ENCODE measurements at regions not wholly inside any gene's neighbourhood (a gene's known extent, or its start where the extent isn't known, plus 50 kb on each side); places are given as distances from the start of the nearest gene placed in this dataset.

GRCh38 chr9:95769909-95770433, 105.5 kb upstream of the ERCC6L2 start:
- Histone ChIP-seq H3K27ac (no peak overlapping the region), H3K4me1 (ENCODE audit: control insufficient read depth in 1 of 2, low read depth in 2 of 2) (peaks cover 0 to 26% of the 10 kb centered on the region in 2 donors), H3K27me3 (replicated peaks; ENCODE audit: insufficient read depth) (no peaks in the 10 kb centered on the region), H3K4me3 (no peak overlapping the region), H3K9me3 (no peaks in the 10 kb centered on the region), H3K36me3 (no peaks in the 10 kb centered on the region)
- TF ChIP-seq CTCF (IDR thresholded peaks at IDR 0.05): no peak
- DNase-seq (ENCODE audit: low spot score) (no peak), ATAC-seq (ENCODE audit: insufficient number of reproducible peaks, low FRiP score, low read depth) (no peak)

- no peak for ATAC-seq (ENCODE audit: insufficient number of reproducible peaks, low FRiP score, low read depth)
These were observed 106.0 kb upstream of the ERCC6L2 start for GRCh38 chr9:95769473-95769872.

GRCh38 chr9:95766906-95767305, 108.6 kb upstream of the ERCC6L2 start:
- TF ChIP-seq CTCF (IDR thresholded peaks at IDR 0.05): no peak
- Histone ChIP-seq H3K4me1 (ENCODE audit: control insufficient read depth in 1 of 2, low read depth in 2 of 2) (peaks cover 0 to 8% of the 10 kb centered on the region in 2 donors), H3K36me3 (no peaks in the 10 kb centered on the region), H3K9me3 (no peaks in the 10 kb centered on the region), H3K4me3 (no peak overlapping the region), H3K27ac (no peak overlapping the region), H3K27me3 (replicated peaks; ENCODE audit: insufficient read depth) (no peaks in the 10 kb centered on the region)
- no peak for DNase-seq (ENCODE audit: low spot score)
- ATAC-seq (ENCODE audit: insufficient number of reproducible peaks, low FRiP score, low read depth): no peak

More at GRCh38 chr9:95769473-95769872, 106.0 kb upstream of the ERCC6L2 start:
- no peak overlapping the region for H3K4me3 ChIP-seq
- no peak for TF ChIP-seq CTCF (IDR thresholded peaks at IDR 0.05)
- no peak for DNase-seq (ENCODE audit: low spot score)
- H3K27ac ChIP-seq: no peak overlapping the region
- no peaks in the 10 kb centered on the region for H3K9me3 ChIP-seq
- H3K4me1 ChIP-seq (ENCODE audit: control insufficient read depth in 1 of 2, low read depth in 2 of 2): peaks cover 0 to 26% of the 10 kb centered on the region in 2 donors
- H3K27me3 ChIP-seq (replicated peaks; ENCODE audit: insufficient read depth): no peaks in the 10 kb centered on the region
- no peaks in the 10 kb centered on the region for H3K36me3 ChIP-seq

GRCh38 chr9:95764533-95765319, 110.8 kb upstream of the ERCC6L2 start:
- Histone ChIP-seq H3K4me3 (no peak overlapping the region), H3K27me3 (replicated peaks; ENCODE audit: insufficient read depth) (no peaks in the 10 kb centered on the region), H3K4me1 (ENCODE audit: control insufficient read depth in 1 of 2, low read depth in 2 of 2) (no peaks in the 10 kb centered on the region), H3K9me3 (no peaks in the 10 kb centered on the region), H3K36me3 (no peaks in the 10 kb centered on the region), H3K27ac (no peak overlapping the region)
- DNase-seq (ENCODE audit: low spot score): no peak
- TF ChIP-seq CTCF (IDR thresholded peaks at IDR 0.05): no peak
- ATAC-seq (ENCODE audit: insufficient number of reproducible peaks, low FRiP score, low read depth): no peak

- H3K27me3 ChIP-seq (replicated peaks; ENCODE audit: insufficient read depth): no peaks in the 10 kb centered on the region
- no peak for TF ChIP-seq CTCF (IDR thresholded peaks at IDR 0.05)
- H3K9me3 ChIP-seq: no peaks in the 10 kb centered on the region
- H3K4me1 ChIP-seq (ENCODE audit: control insufficient read depth in 1 of 2, low read depth in 2 of 2): no peaks in the 10 kb centered on the region
- no peaks in the 10 kb centered on the region for H3K36me3 ChIP-seq
- no peak overlapping the region for H3K27ac ChIP-seq
- no peak overlapping the region for H3K4me3 ChIP-seq
- ATAC-seq (ENCODE audit: insufficient number of reproducible peaks, low FRiP score, low read depth): no peak
- DNase-seq (ENCODE audit: low spot score): no peak
These were observed 111.5 kb upstream of the ERCC6L2 start for GRCh38 chr9:95763983-95764382.

Data from thoracic aorta (tissue), 2 donors.